Testis (tissue), 2 donors: ENCODE measurements at regions not wholly inside any gene's neighbourhood (a gene's known extent, or its start where the extent isn't known, plus 50 kb on each side); places are given as distances from the start of the nearest gene placed in this dataset.

Source experiments
- POLR2A ChIP-seq: fragments of 450-650 bp; IDR thresholded peaks from one replicate; pipeline ENCODE4 v1.6.1; 2017; ENCODE audit warnings: antibody characterized with exemption, mild to moderate bottlenecking, moderate library complexity
- TF ChIP-seq, protein P1 (sequence below), 3 experiments: fragments of 450-650 bp in 2 of 3; fragments of 200-600 bp in 1 of 3; sonication (generic) in 1 of 3; IDR thresholded peaks; one replicate each; pipeline ENCODE4 v1.5.1; 2016 to 2019; ENCODE audit warnings: antibody characterized with exemption in 3 of 3, mild to moderate bottlenecking in 2 of 3, moderate library complexity in 1 of 3

DNA sequence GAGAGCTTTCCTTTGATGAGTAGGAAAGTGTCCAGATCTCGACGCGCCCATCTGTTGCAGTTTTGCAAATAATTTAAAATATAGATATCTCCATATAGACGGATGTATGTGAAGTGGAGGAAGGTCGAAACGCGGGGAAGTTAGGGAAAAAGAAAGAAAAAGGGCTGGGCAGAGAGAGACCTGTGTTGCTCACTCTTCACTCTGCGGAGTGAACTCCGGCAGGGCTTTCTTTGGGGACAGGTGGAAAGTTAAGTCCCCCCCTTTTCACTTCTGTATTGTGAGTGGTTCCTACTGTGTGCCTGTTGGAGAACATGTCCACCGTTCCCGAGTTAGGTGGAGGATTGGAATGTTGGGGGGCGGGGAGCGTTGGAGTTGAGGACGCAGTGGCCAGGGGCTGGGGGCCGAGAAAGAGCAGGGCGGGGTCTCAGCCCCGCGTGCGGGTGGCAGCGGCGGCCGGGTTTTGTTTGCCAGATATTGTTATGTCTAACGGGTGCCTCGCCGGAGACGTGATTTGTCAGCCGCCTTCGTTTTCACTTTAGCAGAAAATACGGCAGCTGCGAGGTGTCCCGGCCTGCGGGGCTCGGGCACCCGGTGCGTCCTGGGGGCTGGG is 145.1 kb upstream of the ZNF536 start:
- TF ChIP-seq, protein P1, sequence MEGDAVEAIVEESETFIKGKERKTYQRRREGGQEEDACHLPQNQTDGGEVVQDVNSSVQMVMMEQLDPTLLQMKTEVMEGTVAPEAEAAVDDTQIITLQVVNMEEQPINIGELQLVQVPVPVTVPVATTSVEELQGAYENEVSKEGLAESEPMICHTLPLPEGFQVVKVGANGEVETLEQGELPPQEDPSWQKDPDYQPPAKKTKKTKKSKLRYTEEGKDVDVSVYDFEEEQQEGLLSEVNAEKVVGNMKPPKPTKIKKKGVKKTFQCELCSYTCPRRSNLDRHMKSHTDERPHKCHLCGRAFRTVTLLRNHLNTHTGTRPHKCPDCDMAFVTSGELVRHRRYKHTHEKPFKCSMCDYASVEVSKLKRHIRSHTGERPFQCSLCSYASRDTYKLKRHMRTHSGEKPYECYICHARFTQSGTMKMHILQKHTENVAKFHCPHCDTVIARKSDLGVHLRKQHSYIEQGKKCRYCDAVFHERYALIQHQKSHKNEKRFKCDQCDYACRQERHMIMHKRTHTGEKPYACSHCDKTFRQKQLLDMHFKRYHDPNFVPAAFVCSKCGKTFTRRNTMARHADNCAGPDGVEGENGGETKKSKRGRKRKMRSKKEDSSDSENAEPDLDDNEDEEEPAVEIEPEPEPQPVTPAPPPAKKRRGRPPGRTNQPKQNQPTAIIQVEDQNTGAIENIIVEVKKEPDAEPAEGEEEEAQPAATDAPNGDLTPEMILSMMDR (IDR thresholded peaks at IDR 0.05): no peak
- no peak for TF ChIP-seq POLR2A
